Lung microvascular endothelial cell (primary cell): ENCODE measurements at regions not wholly inside any gene's neighbourhood (a gene's known extent, or its start where the extent isn't known, plus 50 kb on each side); places are given as distances from the start of the nearest gene placed in this dataset.
"Not testable (repeated sequence)": the region's sequence is repeated elsewhere in the genome, so short reads cannot be mapped to it uniquely, and the experiment has no call there.

ENCODE experiments used
- DNase-seq, 2 donors: peaks; one replicate each; pipeline versions ENCODE4 v3.0.0 to v3.0.0-alpha.2; 2010; ENCODE audit warnings: low read depth in 2 of 2

DNA sequence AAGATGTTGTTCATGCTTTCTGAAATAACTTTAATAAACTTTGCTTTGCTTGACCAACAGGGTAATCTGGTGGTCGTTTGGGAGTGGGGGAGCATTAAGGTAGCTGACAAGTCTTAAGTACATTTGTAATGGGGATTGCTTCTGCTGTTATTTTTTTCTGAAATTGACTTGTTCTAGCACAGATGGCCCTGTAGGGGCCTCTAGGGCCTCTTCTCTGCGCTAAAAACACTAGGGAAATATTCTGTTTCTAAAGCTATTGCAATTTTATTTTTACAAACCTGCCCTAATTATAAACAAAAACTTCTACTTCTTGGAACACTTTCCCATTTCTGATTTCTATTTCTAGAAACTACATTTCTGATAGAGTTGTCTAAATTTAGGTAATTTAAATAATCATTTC, 191.3 kb upstream of the KCNJ3 start:
- DNase-seq = no peak

DNA sequence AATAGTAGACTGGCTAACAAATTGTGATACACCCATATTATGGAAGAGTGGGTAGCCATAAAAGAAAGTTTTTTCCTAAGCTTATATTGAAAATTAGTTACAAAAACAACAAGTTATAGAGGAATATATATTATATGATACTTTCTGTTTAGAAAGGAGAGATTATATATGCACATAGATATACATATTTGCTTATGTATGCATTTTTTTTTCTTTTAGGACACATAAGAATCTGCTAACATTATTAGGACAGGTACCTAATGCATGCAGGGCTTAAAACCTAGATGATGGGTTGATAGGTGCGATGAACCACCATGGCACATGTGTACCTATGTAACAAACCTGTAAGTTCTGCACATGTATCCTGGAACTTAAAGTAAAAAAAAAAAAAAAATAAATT, 179.6 kb upstream of the KCNJ3 start:
- DNase-seq = no peak

DNA sequence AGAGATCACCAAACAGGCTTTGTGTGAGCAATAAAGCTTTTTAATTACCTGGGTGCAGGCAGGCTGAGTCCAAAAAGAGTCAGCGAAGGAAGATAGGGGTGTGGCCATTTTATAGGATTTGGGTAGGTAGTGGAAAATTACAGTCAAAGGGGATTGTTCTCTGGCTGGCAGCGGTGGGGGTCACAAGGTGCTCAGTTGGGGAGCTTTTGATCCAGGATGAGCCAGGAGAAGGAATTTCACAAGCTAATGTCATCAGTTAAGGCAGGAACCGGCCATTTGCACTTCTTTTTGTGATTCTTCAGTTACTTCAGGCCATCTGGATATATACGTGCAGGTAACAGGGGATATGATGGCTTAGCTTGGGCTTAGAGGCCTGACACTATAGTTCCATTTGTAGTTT, 177.5 kb upstream of the KCNJ3 start:
- DNase-seq = not testable (repeated sequence)

DNA sequence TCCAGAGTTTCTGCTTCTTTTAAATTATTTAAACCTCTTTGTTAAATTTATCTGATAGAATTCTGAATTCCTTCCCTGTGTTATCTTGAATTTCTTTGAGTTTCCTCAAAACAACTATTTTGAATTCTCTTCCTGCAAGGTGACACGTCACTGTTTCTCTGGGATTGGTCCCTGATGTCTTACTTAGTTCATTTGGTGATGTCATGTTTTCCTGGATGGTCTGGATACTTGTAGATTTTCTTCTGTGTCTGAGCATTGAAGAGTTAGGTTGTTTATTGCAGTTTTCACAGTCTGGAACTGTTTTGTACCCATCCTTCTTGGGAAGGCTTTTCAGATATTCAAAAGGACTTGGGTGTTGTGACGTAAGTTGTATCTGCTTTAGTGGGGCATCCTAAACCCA, 172.3 kb upstream of the KCNJ3 start:
- no peak for DNase-seq

DNA sequence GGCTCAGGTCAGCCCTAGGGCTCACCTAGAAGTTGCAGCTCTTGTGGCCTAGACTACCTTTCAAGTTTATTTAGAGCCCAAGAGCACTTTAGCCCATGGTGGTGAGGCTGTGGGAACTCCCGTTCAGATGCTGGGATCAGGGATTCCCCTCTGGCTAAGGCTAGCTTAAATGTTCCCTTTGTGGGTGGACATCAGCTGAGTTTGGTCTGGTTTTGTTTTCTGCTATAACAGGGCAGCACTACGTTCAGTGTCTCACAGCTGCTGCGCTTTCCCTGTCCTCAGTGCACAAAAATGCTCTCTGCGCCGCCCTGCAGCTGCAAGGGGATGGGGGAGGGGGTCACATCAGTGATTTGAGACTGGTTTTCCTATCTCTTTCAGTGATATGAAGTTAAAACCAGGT, 170.5 kb upstream of the KCNJ3 start:
- DNase-seq = no peak

DNA sequence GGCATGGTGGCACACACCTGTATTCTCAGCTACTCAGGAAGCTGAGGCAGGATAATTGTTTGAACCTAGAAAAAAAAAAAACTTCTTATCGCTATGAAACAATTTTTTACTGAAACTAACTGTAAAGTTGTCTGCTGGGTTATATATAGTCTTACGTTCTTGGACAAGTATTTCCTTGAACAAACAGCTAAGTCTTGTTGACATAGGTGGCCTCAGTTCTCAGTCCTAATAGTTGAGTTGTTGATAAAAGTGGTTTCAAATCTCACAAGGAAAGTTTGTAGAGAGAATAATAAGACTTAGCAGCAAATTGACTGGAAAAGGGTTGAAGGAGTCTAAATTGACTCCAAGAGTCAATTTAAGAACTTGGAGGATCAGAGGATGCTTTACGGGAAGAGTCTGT, 166.5 kb upstream of the KCNJ3 start:
- DNase-seq = no peak

DNA sequence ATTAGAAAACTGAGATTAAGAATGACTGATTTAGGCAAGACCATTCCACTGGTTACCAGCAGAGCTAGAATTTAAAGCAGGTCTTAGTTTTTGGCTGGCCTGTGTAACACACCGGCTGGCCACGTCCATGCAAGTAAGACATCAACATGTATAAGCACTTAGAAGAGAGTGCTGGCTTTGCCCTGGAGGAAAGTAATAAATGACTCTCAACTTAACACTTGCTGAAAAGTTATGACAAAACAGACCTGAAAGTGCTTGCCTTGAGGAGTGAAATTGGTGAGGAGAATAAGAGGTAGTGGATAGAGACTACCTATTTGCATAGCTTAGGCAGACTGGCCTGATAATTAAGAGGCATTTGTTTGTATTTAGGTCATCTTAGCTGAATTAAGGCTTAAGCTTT, 165.7 kb upstream of the KCNJ3 start:
- no peak for DNase-seq

DNA sequence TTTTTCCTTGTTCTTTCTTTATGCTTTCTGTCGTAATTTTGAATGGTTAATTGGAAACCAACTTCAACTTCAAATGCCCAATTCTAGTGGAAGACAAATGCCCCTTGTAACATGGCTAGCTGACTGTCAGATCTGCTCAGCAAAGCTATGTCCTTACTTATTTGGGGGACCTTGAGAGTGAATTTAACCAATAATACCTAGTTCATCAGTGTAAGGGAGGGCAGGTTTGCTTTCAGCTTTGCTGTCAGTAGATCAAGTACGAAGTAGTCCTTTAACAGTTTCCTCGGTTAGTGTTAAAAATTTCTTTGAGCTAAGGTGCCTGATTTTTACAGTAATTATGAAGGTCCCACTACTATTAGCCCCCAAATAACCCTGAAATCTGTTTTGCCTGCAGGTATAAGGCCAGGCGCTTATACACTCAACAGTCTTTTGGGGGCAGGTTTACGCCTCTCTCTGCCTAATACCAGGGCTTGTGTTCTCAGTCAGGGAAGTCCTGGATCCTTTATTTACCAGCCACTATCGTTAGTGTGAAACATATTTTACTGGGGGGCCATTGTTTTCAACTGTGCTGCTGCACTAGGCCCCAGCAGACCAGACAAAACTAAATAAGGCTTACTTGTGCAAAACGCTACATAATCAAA, 165.1 kb upstream of the KCNJ3 start:
- no peak for DNase-seq

DNA sequence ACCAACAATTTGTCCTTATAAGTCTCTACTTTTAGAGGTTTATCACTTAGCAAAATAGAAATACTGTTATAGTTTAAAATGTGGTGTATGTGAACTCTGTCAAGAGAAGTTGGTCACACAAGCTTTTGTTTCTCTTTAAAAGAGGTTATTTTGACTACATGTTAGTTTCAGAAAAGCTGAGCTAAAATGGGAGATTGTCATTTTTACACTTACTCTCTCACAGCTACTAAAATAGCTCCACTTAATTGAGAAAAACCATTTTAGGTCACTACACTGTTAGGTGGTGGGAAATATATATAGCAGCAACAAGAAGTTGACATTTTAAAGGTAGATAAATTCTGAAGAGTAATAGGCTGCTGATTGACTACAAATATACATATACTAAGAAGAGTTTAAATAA, 161.5 kb upstream of the KCNJ3 start:
- DNase-seq = no peak

DNA sequence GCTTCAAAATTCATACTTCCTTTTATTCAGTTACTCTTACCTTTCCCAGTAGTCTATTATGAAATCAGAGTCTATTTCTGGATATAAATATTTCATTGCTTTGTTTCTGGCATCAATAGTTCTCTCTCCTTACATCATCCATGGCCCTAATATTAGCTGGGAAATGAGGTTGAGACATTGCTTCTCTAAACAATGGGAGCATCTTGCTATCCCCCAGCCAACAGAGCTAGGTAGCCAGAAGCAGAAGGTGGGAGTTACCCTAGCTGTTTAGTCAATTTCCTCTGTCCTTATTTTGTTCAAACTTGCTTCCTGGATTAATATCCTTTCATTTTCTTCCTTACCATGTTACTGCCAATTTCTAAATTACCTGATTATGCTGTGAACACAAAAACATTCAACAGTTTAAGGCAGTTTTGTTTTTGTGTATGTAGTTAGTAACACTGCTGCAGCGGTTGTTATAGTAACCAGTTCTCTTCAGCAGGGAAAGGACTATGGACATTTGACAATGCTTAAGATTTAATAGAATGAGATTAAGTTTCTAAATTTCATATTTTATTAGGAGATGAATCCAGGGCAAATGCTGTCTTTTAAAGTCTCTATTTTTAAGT, 160.5 kb upstream of the KCNJ3 start:
- no peak for DNase-seq

DNA sequence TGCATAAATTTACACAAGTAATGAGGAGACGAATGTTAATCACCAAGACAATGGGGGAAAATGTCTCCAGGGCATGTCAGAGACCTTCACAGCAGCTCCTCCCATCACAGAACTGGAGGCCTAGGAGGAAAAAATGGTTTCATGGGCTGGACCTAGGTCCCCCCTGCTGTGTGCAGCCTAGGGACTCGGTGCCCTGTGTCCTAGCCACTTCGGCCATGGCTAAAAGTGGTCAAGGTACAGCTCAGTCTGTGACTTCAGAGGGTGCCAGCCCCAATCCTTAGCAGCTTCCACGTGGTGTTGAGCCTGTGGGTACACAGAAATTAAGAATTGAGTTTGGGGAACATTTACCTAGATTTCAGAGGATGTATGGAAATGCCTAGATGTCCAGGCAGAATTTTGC, 152.2 kb upstream of the KCNJ3 start:
- DNase-seq = no peak

DNA sequence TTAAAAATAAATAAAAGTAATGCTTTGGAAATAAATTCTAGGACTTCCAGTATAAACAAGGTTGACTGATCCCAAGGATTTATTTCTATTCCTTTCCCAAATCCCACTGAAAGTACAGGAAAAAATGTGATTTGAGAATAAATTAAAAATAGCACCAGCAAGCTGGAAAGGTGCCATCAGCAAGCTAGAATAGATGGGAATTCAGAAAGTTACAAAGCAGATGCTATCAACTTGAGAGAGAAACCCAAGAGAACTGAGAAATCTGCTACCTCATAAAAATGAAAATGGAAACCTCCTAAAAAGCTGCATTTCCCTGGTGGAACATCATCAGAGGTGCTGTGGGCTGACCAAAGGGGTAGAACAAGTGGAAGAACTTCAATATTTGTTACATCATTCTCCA, 148.6 kb upstream of the KCNJ3 start:
- no peak for DNase-seq

DNA sequence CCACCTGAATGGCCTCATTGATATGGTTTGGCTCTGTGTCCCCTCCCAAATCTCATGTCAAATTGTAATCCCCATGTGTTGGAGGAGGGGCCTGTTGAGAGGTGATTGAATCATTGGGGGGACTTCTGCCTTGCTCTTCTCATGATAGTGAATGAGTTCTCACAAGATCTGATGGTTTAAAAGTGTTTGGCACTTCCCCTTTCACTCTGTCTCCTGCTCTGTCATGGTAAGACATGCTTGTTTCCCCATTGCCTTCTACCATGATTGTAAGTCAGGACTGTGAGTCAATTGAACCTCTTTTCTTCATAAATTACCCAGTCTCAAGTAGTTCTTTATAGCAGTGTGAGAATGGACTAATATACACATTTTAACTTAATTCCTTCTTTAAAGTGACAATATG, 146.8 kb upstream of the KCNJ3 start:
- no peak for DNase-seq

DNA sequence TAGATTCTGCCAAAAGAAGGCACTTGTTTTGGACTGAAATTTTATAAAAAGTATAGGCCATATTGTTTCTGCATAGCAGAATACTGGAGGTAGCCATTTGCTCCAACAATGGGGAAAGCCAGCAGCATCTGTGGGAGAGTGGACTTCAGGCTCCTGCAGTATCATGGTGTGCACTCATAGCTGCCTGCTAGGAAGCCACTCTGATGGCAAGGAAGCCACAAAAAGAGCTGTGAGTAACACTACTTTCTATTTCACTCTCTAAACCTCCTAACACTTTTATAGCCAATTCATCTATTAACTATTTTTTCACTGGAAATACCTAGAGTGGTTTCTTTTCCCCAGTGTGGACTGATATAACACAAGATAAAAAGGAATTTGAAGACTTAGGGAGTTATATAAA, 144.4 kb upstream of the KCNJ3 start:
- no peak for DNase-seq

DNA sequence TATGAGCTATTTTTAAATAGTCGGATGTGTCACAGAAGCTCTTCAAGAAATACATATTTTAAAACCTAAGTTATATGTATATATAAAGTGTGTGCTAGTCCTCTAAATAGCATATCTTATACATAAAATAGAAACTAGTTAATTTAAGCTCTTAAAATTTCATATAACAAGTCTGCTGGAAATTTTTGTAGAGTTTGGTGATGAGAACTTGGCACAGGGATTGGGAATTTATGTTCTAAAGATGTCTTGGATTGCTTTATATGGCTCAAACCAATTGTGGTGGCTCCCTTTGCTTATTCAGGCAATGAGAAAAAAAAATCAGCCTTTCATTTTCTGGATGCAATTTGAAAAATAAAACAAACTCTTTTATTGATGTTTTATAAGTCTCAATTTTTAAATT, 142.8 kb upstream of the KCNJ3 start:
- no peak for DNase-seq

DNA sequence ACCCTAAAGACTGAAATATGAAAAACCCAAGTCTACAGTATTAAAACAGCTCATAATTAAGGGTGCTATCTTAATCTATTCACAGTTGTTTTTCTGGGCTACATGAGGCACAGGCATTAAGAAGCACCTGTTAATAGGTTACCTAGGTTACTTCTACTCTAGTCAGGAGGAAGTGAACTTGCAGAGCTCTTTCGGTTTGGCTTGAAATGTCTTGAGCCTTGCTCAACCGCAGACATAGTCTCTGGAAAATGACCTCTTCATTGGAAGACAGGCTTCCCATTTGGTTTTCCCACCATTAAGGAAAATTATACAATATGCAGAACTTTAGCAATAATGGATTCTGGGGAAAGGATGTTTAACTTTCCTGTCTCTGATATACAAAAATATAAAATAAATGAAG, 142.3 kb upstream of the KCNJ3 start:
- no peak for DNase-seq

DNA sequence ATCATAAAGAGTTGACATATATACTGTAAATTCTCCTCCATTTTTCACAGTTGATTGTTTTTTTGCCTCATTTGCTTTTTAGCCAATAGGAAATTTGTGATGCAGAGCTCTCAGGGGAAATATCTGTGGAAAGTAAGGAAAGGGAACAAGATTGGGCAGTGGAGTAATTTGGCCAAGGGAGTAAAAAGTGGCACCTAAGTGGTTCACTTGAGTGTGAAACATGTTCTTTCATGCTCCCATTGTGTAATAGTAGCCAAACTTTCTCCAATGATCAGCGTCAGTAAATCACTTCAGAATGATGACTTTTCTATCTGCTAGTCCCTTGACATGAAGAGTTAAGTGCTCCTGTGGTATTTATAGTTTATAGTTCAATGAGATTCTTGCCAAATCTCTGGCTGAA, 141.9 kb upstream of the KCNJ3 start:
- DNase-seq = no peak

DNA sequence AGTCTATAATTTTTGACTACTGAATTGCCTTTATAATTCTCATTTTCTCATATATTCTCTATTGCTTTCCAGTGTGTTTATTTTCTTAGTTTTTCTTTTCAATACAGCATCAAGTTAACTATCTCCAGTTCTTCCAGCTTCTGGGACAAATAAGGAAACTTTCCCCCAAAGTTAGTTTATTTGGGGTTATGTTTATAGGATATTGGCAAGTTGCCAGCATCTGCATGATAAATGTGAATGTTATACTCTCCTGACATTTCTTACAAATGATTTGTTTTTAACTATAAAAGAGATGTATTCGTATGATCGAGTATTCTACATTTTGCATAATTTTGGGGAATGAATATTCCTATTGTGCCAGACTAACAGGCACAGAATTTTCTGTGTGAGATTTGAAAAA, 140.6 kb upstream of the KCNJ3 start:
- no peak for DNase-seq

DNA sequence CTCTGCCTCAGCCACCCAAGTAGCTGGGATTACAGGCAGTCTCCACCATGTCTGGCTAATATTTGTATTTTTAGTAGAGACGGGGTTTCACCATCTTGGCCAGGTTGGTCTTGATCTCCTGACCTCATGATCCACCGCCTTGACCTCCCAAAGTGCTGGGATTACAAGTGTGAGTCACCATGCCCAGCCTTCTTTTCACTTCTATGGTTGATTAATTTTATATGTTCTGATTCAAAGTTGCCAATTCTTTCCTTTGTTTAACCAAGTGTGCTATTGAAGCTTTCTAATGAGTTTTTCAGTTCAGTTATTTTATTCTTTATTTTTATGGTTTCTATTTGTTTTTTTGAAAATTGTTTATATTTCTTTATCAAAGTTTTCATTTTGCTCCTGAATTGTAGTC, 133.1 kb upstream of the KCNJ3 start:
- DNase-seq = no peak

DNA sequence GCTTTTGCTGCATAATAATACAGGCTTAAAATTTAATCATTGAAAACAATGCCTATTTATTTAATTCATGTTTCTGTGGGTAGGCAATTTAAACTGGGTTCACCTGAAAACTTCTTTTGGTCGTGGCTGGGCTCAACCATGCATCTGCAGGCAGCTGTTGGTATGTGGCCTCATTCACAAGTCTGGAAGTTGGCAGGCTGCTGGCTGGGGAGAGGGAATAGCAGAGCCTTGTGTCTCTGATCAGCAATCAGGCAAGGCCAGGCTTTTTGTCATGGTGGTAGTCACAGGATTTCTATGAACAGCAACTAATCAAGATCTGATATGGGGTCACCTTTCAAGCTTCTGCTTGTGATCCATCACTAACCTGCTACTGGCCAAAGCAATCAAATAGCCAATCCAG, 130.1 kb upstream of the KCNJ3 start:
- no peak for DNase-seq

DNA sequence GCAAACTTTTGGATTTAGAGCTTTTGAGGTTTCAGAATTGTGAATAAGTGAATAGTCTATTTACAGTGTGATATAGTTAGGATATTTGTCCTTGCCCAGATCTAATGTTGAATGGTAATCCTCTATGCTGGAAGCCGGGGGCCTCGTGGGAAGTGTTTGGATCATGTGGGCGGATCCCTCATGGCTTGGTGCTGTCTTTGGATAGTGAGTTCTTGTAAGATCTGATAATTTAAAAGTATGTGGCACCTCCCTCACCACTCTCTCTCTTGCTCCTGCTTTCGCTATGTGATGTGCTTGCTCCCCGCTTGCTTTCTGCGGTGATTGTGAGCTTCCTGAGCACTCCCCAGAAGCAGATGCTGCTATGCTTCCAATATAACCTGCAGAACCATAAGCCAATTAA, 128.0 kb upstream of the KCNJ3 start:
- DNase-seq = no peak

DNA sequence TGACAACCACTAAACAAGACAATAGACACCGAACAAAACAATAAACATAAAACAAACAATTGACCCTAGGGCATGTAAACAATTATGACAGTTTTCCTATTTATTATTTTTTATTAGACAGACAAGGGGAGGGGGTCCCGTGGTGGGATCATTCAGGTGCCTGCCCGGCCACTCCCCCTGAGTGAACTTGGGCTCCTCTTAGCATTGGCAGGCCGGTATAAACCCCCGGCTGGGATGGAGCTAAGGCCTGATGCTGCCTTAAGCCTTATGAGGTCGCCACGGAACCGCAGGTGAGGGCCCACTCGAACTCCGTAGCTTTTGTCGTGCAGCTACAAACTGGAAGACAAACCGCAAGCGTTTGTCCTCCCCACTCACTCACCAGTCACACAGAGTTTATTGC, 121.8 kb upstream of the KCNJ3 start:
- not testable (repeated sequence) for DNase-seq

DNA sequence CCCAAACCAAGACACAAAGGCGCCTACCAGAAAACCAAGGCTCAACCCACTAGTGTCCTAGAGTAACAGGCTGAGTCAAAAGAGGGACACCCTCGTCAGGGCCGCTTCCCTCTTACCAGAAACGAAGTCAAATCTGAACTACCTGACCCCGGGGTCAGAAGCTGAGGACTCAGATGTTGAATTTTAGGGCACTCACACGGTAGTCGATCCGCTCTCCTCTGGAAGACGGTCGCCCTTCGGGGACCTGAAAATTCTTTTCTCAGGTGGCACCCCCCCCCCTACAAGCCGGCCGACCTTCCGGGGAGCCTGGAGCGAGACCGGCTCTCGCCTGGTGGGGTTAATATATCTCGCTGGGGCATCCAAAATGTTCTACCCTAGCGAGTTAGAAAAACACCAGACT, 121.1 kb upstream of the KCNJ3 start:
- DNase-seq = no peak

DNA sequence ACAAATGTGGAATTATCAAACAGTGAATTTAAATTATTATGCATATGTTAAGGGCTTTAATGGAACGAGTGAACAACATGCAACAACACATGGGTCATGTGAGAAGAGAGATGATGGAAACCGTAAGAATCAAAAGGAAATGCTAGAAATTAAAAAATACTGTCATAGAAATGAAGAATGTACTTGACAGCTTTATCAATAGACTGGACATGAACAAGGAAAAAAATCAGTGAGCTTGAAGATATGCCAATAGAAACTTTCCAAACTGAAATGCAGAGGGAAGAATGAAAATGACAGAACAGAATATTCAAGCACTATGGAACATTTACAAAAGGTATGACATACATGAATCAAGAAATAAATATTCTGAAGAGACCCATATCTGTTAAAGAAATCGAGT, 117.7 kb upstream of the KCNJ3 start:
- DNase-seq = no peak
